Epithelial cell of esophagus (primary cell): ENCODE measurements at regions not wholly inside any gene's neighbourhood (a gene's known extent, or its start where the extent isn't known, plus 50 kb on each side); places are given as distances from the start of the nearest gene placed in this dataset.

ENCODE experiments used
- DNase-seq: peaks from one replicate; pipeline ENCODE4 v3.0.0; 2010; ENCODE audit warnings: low read depth
- H3K4me3 ChIP-seq: 2 replicates; pipeline ENCODE4 v1.5.1; 2011; ENCODE audit warnings: mild to moderate bottlenecking, low read length, control low read depth
- CTCF ChIP-seq: IDR thresholded peaks from 2 replicates; pipeline ENCODE4 v1.5.1; 2011; ENCODE audit warnings: low read depth, mild to moderate bottlenecking, low read length, control low read depth, inconsistent platforms; ENCODE audit not compliant: insufficient read depth; ENCODE audit errors: missing control alignments

GRCh38 chr2:241986836-241987641 lies 117.5 kb downstream of the RTP5 start:
- no peak for TF ChIP-seq CTCF
- DNase-seq = peak; percentile 1
- H3K4me3 ChIP-seq = no peak overlapping the region

DNA sequence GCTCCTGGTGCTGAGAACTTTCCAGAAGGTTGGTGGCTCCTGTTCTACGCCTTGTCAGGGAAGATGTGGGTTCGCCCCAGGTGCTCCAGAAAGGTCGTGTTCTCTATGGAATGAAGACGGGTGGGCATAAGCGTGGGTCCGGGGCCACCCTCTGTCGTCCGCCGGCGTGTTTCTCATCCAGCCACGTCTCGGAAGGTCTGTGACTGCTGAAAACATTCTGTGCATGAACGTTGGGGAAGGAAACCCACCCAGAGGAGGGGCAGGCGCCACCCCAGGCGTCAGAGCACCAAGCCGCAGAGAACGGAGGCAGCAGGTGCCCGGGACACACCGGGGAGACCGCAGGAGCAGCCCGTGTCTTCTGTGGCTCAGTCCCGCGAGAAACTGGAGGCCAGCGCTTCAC lies 118.2 kb downstream of the RTP5 start:
- TF ChIP-seq CTCF = no peak
- DNase-seq = no peak
- H3K4me3 ChIP-seq = no peak overlapping the region

GRCh38 chr2:241988146-241988545 lies 118.6 kb downstream of the RTP5 start:
- no peak overlapping the region for H3K4me3 ChIP-seq
- DNase-seq = no peak
- TF ChIP-seq CTCF = no peak

GRCh38 chr2:241989074-241989473 lies 119.5 kb downstream of the RTP5 start:
- no peak for TF ChIP-seq CTCF
- no peak overlapping the region for H3K4me3 ChIP-seq
- DNase-seq = no peak

DNA sequence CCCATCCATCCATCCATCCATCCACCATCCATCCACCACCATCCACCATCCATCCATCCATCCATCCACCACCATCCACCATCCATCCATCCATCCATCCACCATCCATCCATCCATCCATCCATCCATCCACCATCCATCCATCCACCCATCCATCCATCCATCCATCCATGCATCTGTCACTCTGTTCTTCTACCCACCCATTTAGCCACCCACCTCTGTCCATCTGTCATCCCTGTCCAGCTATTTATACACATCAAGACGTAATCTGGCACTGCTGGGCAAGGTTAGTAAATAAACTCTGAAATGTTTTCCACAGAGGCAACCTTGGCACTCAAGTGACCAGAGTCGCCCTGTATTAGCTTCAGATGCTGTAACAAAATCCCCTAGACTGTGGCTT lies 120.9 kb downstream of the RTP5 start:
- DNase-seq = no peak
- H3K4me3 ChIP-seq = no peak overlapping the region
- TF ChIP-seq CTCF = no peak

GRCh38 chr2:241991299-241991698 lies 121.8 kb downstream of the RTP5 start:
- DNase-seq = no peak
- H3K4me3 ChIP-seq = no peak overlapping the region
- no peak for TF ChIP-seq CTCF

- DNase-seq = no peak
- TF ChIP-seq CTCF = no peak
- H3K4me3 ChIP-seq = no peak overlapping the region
Observed at GRCh38 chr2:241992753-241993152, 123.2 kb downstream of the RTP5 start.
